HCT116 (cell line): ENCODE measurements at regions not wholly inside any gene's neighbourhood (a gene's known extent, or its start where the extent isn't known, plus 50 kb on each side); places are given as distances from the start of the nearest gene placed in this dataset.

Source experiments
- ATAC-seq: fragments of 200-7000 bp; cut with Tn5 transposase; 2 replicates; pipeline ENCODE4 v1.9.1; 2020; ENCODE audit warnings: mild to moderate bottlenecking, moderate library complexity
- BruUV-seq: library from RNA; stranded (reverse); fragments of 400-500 nt; replicated peaks from 2 replicates; lab custom pipeline; 2021; lab: Mats Ljungman, UMichigan
- CTCF ChIA-PET: fragments of 300-600 bp; sonication (Branson Sonifier 250); formaldehyde crosslinking; loops from one replicate; lab custom pipeline; 2021; ENCODE audit warnings: antibody characterized with exemption; lab: Charles Lee
- POLR2A ChIA-PET: fragments of 300-600, 350-600 bp; sonication (Branson Sonifier 250); formaldehyde crosslinking; loops from one replicate; lab custom pipeline; 2021; ENCODE audit warnings: antibody characterized with exemption; lab: Charles Lee
- RAD21 ChIA-PET, 2 experiments: fragments of 300-600 bp; sonication (Branson Sonifier 250); formaldehyde crosslinking; loops; one replicate each; lab custom pipeline; 2023; ENCODE audit warnings: low total read pairs in 2 of 2; ENCODE audit not compliant: uncharacterized antibody in 2 of 2, unreplicated experiment in 2 of 2, low non-redundant PET in 1 of 2; lab: Charles Lee
- DNase-seq: peaks from one replicate; pipeline ENCODE4 v3.0.0-alpha.2; 2010; ENCODE audit warnings: low read depth, low spot score
- H2AFZ ChIP-seq: fragments of 200-600 bp; shearing (Covaris generic), sonication (generic); 2 replicates; pipeline ENCODE4 v1.6.1; 2017; ENCODE audit warnings: low read depth, mixed run types, mixed read lengths, antibody characterized with exemption, low read length; ENCODE audit not compliant: poor library complexity, severe bottlenecking
- H3K27ac ChIP-seq: 2 replicates; pipeline ENCODE4 v1.5.1; 2012; ENCODE audit warnings: low read depth, low read length
- H3K27me3 ChIP-seq: fragments of 200-600 bp; sonication (generic); 2 replicates; pipeline ENCODE4 v1.6.1; 2016; ENCODE audit warnings: mixed run types, low read length, mixed read lengths; ENCODE audit not compliant: insufficient read depth
- H3K36me3 ChIP-seq, 2 experiments: fragments of 200-500 bp in 1 of 2; fragments of 200-600 bp in 1 of 2; sonication (Bioruptor generic) in 1 of 2; sonication (generic) in 1 of 2; 2 replicates each; pipeline versions ENCODE4 v1.5.1 to v1.6.1; 2014 to 2016; ENCODE audit warnings: low read length in 2 of 2, inconsistent platforms in 1 of 2, mixed read lengths in 1 of 2, mixed run types in 1 of 2; ENCODE audit not compliant: insufficient read depth in 2 of 2, control insufficient read depth in 1 of 2
- H3K4me1 ChIP-seq, 2 experiments: fragments of 200-600 bp in 1 of 2; sonication (generic) in 1 of 2; 2 replicates each; pipeline versions ENCODE4 v1.5.1 to v1.6.1; 2012 to 2017; ENCODE audit warnings: low read length in 2 of 2, inconsistent platforms in 1 of 2, mild to moderate bottlenecking in 1 of 2, mixed read lengths in 1 of 2, mixed run types in 1 of 2, moderate library complexity in 1 of 2; ENCODE audit not compliant: insufficient read depth in 2 of 2, control insufficient read depth in 1 of 2
- H3K4me2 ChIP-seq: fragments of 200-600 bp; sonication (generic); 2 replicates; pipeline ENCODE4 v1.6.1; 2017; ENCODE audit warnings: mixed run types, low read length, mixed read lengths
- H3K4me3 ChIP-seq, 2 experiments: fragments of 200-600 bp in 1 of 2; sonication (generic) in 1 of 2; replicated peaks in 1 of 2; 2 replicates each; pipeline ENCODE4 v1.5.1; 2011 to 2016; ENCODE audit warnings: low read length in 2 of 2, control low read depth in 1 of 2, low read depth in 1 of 2, mild to moderate bottlenecking in 1 of 2, mixed read lengths in 1 of 2, mixed run types in 1 of 2
- H3K79me2 ChIP-seq: fragments of 200-600 bp; sonication (generic); 2 replicates; pipeline ENCODE4 v1.6.1; 2017; ENCODE audit warnings: mild to moderate bottlenecking, mixed run types, low read length, moderate library complexity, mixed read lengths; ENCODE audit not compliant: insufficient read depth
- H3K9ac ChIP-seq: fragments of 200-600 bp; sonication (generic); 2 replicates; pipeline ENCODE4 v1.6.1; 2016; ENCODE audit warnings: low read length, mixed read lengths
- H3K9me2 ChIP-seq: fragments of 200-600 bp; sonication (generic), shearing (Covaris generic); 2 replicates; pipeline ENCODE4 v1.6.1; 2017; ENCODE audit warnings: mixed run types, mild to moderate bottlenecking, moderate library complexity; ENCODE audit not compliant: insufficient read depth
- H3K9me3 ChIP-seq, 2 experiments: fragments of 200-500 bp in 1 of 2; fragments of 200-600 bp in 1 of 2; sonication (Bioruptor generic) in 1 of 2; sonication (generic) in 1 of 2; 2 replicates each; pipeline ENCODE4 v1.6.1; 2014 to 2017; ENCODE audit warnings: low read length in 2 of 2, mixed read lengths in 2 of 2, inconsistent platforms in 1 of 2, low read depth in 1 of 2, mild to moderate bottlenecking in 1 of 2, mixed run types in 1 of 2, moderate library complexity in 1 of 2; ENCODE audit not compliant: control insufficient read depth in 1 of 2, insufficient read depth in 1 of 2
- H4K20me1 ChIP-seq: fragments of 200-600 bp; sonication (generic), shearing (Covaris generic); 2 replicates; pipeline ENCODE4 v1.6.1; 2017; ENCODE audit warnings: mixed run types, mild to moderate bottlenecking, moderate library complexity; ENCODE audit not compliant: insufficient read depth
- ATF3 ChIP-seq: IDR thresholded peaks from 2 replicates; pipeline ENCODE4 v1.6.1; 2012
- CEBPB ChIP-seq: IDR thresholded peaks from 2 replicates; pipeline ENCODE4 v1.6.1; 2012; ENCODE audit warnings: low read depth
- EGR1 ChIP-seq: IDR thresholded peaks from 2 replicates; pipeline ENCODE4 v1.6.1; 2012; ENCODE audit warnings: low read depth
- ELF1 ChIP-seq: IDR thresholded peaks from 2 replicates; pipeline ENCODE4 v1.6.1; 2012; ENCODE audit warnings: low read depth, borderline replicate concordance
- EZH2 ChIP-seq: fragments of 200-600 bp; sonication (generic); IDR thresholded peaks from 2 replicates; pipeline ENCODE4 v1.6.1; 2017; ENCODE audit warnings: antibody characterized with exemption, mixed run types
- FOSL1 ChIP-seq: IDR thresholded peaks from 2 replicates; pipeline ENCODE4 v1.6.1; 2012; ENCODE audit warnings: low read depth
- MAX ChIP-seq: IDR thresholded peaks from 2 replicates; pipeline ENCODE4 v1.6.1; 2012
- POLR2AphosphoS5 ChIP-seq: IDR thresholded peaks from 2 replicates; pipeline ENCODE4 v1.6.1; 2011; ENCODE audit warnings: mild to moderate bottlenecking, low read depth, low read length, moderate library complexity
- RAD21 ChIP-seq: IDR thresholded peaks from 2 replicates; pipeline ENCODE4 v1.6.1; 2012; ENCODE audit warnings: low read depth, mild to moderate bottlenecking
- SIN3A ChIP-seq: IDR thresholded peaks from 2 replicates; pipeline ENCODE4 v1.6.1; 2012; ENCODE audit warnings: low read depth
- SP1 ChIP-seq: IDR thresholded peaks from 2 replicates; pipeline ENCODE4 v1.6.1; 2012; ENCODE audit warnings: low read depth
- SRF ChIP-seq: IDR thresholded peaks from 2 replicates; pipeline ENCODE4 v1.6.1; 2012; ENCODE audit warnings: low read depth
- TCF7L2 ChIP-seq: IDR thresholded peaks from 2 replicates; pipeline ENCODE4 v1.7.0; 2011; ENCODE audit warnings: borderline replicate concordance, inconsistent platforms; ENCODE audit not compliant: insufficient read depth, insufficient read length; ENCODE audit errors: extremely low read depth
- YY1 ChIP-seq: IDR thresholded peaks from 2 replicates; pipeline ENCODE4 v1.6.1; 2011; ENCODE audit warnings: low read length, low read depth, moderate library complexity, mild to moderate bottlenecking; ENCODE audit not compliant: insufficient replicate concordance; ENCODE audit errors: extremely low read depth
- ZFX ChIP-seq: fragments of 450-650 bp; IDR thresholded peaks from 2 replicates; pipeline ENCODE4 v1.6.1; 2017
- ZNF274 ChIP-seq: fragments of 200-500 bp; sonication (Bioruptor generic); IDR thresholded peaks from 2 replicates; pipeline ENCODE4 v1.6.1; 2014; ENCODE audit warnings: mild to moderate bottlenecking, low read depth, low read length, inconsistent platforms
- intact Hi-C: fragments of 100-400 bp; cut with micrococcal nuclease; formaldehyde crosslinking; loops from 2 replicates; pipeline ENCODE4 v1.10.0; 2022

DNA sequence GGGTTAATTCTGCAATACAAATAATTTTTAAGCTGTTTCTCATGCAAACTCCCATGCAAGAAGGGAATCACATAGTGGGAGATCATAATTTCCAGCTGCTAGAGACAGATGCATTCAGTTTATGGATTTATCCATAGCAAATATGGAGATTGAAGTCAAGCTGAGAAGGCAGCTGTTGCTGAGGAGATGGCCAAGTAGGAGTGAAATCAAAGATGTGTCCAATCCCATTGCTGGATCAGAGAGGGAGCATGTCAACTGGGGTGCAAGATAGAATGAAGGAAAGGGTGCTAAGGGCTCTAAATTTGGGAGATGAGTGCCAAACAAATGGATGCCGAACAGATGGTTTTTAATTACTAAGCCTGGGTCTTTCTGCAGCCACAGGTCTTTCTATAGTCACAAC, 504.5 kb downstream of the NFIB start (continued):
- TF ChIP-seq POLR2AphosphoS5: no peak
- TF ChIP-seq ATF3: no peak
- TF ChIP-seq FOSL1: no peak
- TF ChIP-seq ELF1: no peak

DNA sequence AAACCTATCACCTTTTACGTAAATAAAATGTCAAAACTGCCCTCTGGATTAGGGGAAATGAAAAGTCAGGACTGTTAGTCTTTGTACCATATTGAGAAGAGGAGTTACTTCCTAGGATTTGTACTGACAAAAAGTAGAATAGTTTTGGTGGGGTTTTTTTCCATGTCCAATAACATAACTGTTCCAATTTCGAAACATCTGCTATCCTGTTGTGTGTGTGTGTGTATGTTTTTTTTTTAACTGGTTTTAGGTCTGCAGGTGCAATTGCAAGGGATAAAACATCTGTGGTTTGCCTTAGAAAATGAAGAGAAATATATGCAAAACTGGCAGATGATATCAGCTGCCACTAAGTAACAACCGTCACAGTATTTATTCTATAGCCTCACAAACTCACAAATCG, 506.8 kb downstream of the NFIB start:
- Histone ChIP-seq H3K27ac (no peak overlapping the region), H3K4me3 (no peak overlapping the region), H4K20me1 (no peaks in the 10 kb centered on the region), H3K9me2 (no peaks in the 10 kb centered on the region), H2AFZ (no peak overlapping the region), H3K27me3 (no peaks in the 10 kb centered on the region), H3K79me2 (no peaks in the 10 kb centered on the region), H3K9me3 (peaks cover 0 to 4% of the 10 kb centered on the region in 2 experiments; a peak in 1 of 4 replicates), H3K4me1 (no peaks in the 10 kb centered on the region), H3K4me2 (no peak overlapping the region), H3K36me3 (no peaks in the 10 kb centered on the region), H3K9ac (no peak overlapping the region)
- no peak for DNase-seq
- no TSS peak for BruUV-seq
- ATAC-seq: no peak
- intact Hi-C loops: no loop called here
- ChIA-PET CTCF (no interaction called here), RAD21 (no interaction called here), POLR2A (no interaction called here)
- no peak for TF ChIP-seq ZFX
- TF ChIP-seq ELF1: no peak
- no peak for TF ChIP-seq ZNF274
- TF ChIP-seq EGR1: no peak
- no peak for TF ChIP-seq CEBPB
- TF ChIP-seq SP1: no peak
- no peak for TF ChIP-seq EZH2

DNA sequence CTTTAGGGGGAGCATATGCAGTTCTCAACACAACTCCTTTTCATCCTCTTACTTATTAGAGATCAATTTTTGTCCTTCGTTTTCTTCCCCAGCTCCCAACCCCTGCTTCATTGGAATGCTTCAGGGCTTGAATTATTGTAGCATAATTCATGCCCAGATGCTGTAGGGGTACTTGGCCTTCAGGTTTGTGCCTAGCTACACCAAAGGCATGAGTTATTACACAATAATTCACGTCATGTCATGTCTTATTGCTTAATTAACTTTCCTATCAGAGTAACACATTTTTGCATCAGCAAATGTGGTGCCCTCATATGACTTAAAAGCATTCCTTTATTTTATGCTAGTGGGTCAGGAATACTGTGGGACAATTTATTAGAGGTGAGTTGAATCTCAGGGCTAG, 507.2 kb downstream of the NFIB start:
- no peak overlapping the region for H3K4me3 ChIP-seq
- ChIA-PET RAD21 (no interaction called here), CTCF (no interaction called here), POLR2A (no interaction called here)
- H3K4me2 ChIP-seq: no peak overlapping the region
- intact Hi-C loops: no loop called here
- no peaks in the 10 kb centered on the region for H3K79me2 ChIP-seq
- H3K9ac ChIP-seq: no peak overlapping the region
- no peak for ATAC-seq
- H3K9me2 ChIP-seq: no peaks in the 10 kb centered on the region
- BruUV-seq: no TSS peak
- peaks cover 0 to 4% of the 10 kb centered on the region in 2 experiments; a peak in 1 of 4 replicates for H3K9me3 ChIP-seq
- no peaks in the 10 kb centered on the region for H3K36me3 ChIP-seq
- no peak overlapping the region for H2AFZ ChIP-seq
- H4K20me1 ChIP-seq: no peaks in the 10 kb centered on the region
- no peaks in the 10 kb centered on the region for H3K27me3 ChIP-seq
- DNase-seq: no peak
- TF ChIP-seq YY1 (no peak), ELF1 (no peak), SRF (no peak), TCF7L2 (no peak), ZNF274 (no peak), MAX (no peak), RAD21 (no peak), CEBPB (no peak), EZH2 (no peak), SP1 (no peak), SIN3A (no peak)
- no peak overlapping the region for H3K27ac ChIP-seq
- H3K4me1 ChIP-seq: no peaks in the 10 kb centered on the region
